B cell (primary cell): ENCODE measurements at regions not wholly inside any gene's neighbourhood (a gene's known extent, or its start where the extent isn't known, plus 50 kb on each side); places are given as distances from the start of the nearest gene placed in this dataset.
"Not testable (repeated sequence)": the region's sequence is repeated elsewhere in the genome, so short reads cannot be mapped to it uniquely, and the experiment has no call there.

Experiments
- ATAC-seq: fragments of 200-7000 bp; cut with Tn5 transposase; one replicate; pipeline ENCODE4 v1.10.0; 2021; ENCODE audit warnings: low read depth, mild to moderate bottlenecking, moderate number of reproducible peaks, moderate library complexity
- CTCF ChIA-PET: fragments of 350-600 bp; sonication (Branson Sonifier 250); formaldehyde crosslinking; loops from one replicate; lab custom pipeline; 2021; ENCODE audit warnings: antibody characterized with exemption, inconsistent platforms; lab: Charles Lee
- POLR2A ChIA-PET: fragments of 350-600 bp; sonication (Branson Sonifier 250); formaldehyde crosslinking; loops from one replicate; lab custom pipeline; 2021; ENCODE audit warnings: antibody characterized with exemption; lab: Charles Lee
- DNase-seq: peaks from one replicate; pipeline ENCODE4 v3.0.0; 2013
- H2AFZ ChIP-seq: 2 replicates; pipeline ENCODE4 v1.6.1; 2012; ENCODE audit warnings: mild to moderate bottlenecking, low read depth, low read length; ENCODE audit not compliant: insufficient read depth, poor library complexity, severe bottlenecking
- H3K27ac ChIP-seq, 2 donors: 1 replicate in 1 of 2; 2 replicates in 1 of 2; pipeline ENCODE4 v1.5.1; 2012 to 2013; ENCODE audit warnings: low read length in 2 of 2, mild to moderate bottlenecking in 2 of 2, moderate library complexity in 1 of 2
- H3K27me3 ChIP-seq, 4 experiments: fragments of 200-600 bp in 1 of 4; sonication (generic) in 1 of 4; replicated peaks in 1 of 4; 1 replicate in 2 of 4; 2 replicates in 2 of 4; pipeline versions ENCODE4 v1.6.1 to v1.7.0; 2013 to 2016; ENCODE audit warnings: low read length in 3 of 4, mild to moderate bottlenecking in 2 of 4, mixed read lengths in 1 of 4, moderate library complexity in 1 of 4; ENCODE audit not compliant: insufficient read depth in 4 of 4, control insufficient read depth in 3 of 4; ENCODE audit errors: control extremely low read depth in 1 of 4
- H3K36me3 ChIP-seq, 2 experiments: replicated peaks in 1 of 2; 1 replicate in 1 of 2; 2 replicates in 1 of 2; pipeline versions ENCODE4 v1.6.1 to v1.7.1; 2013; ENCODE audit warnings: low read length in 1 of 2; ENCODE audit not compliant: insufficient read depth in 2 of 2, control insufficient read depth in 1 of 2; ENCODE audit errors: control extremely low read depth in 1 of 2, extremely low read depth in 1 of 2
- H3K4me1 ChIP-seq, 2 donors: fragments of 200-600 bp in 1 of 2; sonication (generic) in 1 of 2; 1 replicate in 1 of 2; 2 replicates in 1 of 2; pipeline versions ENCODE4 v1.5.1 to v1.6.1; 2013 to 2017; ENCODE audit warnings: low read length in 2 of 2; ENCODE audit not compliant: control insufficient read depth in 2 of 2, insufficient read depth in 2 of 2
- H3K4me2 ChIP-seq: replicated peaks from 2 replicates; pipeline ENCODE3; 2012; ENCODE audit warnings: mild to moderate bottlenecking, low read depth, low read length; ENCODE audit not compliant: poor library complexity, severe bottlenecking
- H3K4me3 ChIP-seq, 5 experiments: fragments of 200-600 bp in 1 of 5; sonication (generic) in 1 of 5; 1 replicate in 3 of 5; 2 replicates in 2 of 5; pipeline versions ENCODE4 v1.5.1 to v1.7.0; 2011 to 2016; ENCODE audit warnings: low read length in 4 of 5, mild to moderate bottlenecking in 4 of 5, low read depth in 2 of 5, control low read depth in 1 of 5, moderate library complexity in 1 of 5; ENCODE audit not compliant: insufficient read depth in 1 of 5; ENCODE audit errors: control extremely low read depth in 1 of 5, extremely low read depth in 1 of 5
- H3K79me2 ChIP-seq: fragments of 200-600 bp; sonication (generic); one replicate; pipeline ENCODE4 v1.6.0; 2016; ENCODE audit warnings: low read length; ENCODE audit not compliant: control insufficient read depth, insufficient read depth
- H3K9ac ChIP-seq: fragments of 200-600 bp; sonication (generic); 2 replicates; pipeline ENCODE4 v1.6.1; 2017; ENCODE audit warnings: mild to moderate bottlenecking, low read length, moderate library complexity
- H3K9me3 ChIP-seq, 3 donors: one replicate each; pipeline versions ENCODE4 v1.6.1 to v1.7.1; 2013; ENCODE audit warnings: low read length in 2 of 3; ENCODE audit not compliant: control insufficient read depth in 2 of 3, insufficient read depth in 1 of 3; ENCODE audit errors: control extremely low read depth in 1 of 3
- H4K20me1 ChIP-seq: 2 replicates; pipeline ENCODE4 v1.6.0; 2012; ENCODE audit warnings: mild to moderate bottlenecking, low read length; ENCODE audit not compliant: insufficient read depth, control insufficient read depth, poor library complexity, severe bottlenecking
- H3K27ac Mint-ChIP-seq: one replicate; pipeline ENCODE4 v1.8.0; 2021; ENCODE audit warnings: mixed read lengths
- H3K27me3 Mint-ChIP-seq: one replicate; pipeline ENCODE4 v1.8.0; 2021; ENCODE audit warnings: mixed read lengths
- H3K4me1 Mint-ChIP-seq: one replicate; pipeline ENCODE4 v1.8.0; 2021; ENCODE audit warnings: mixed read lengths
- H3K4me3 Mint-ChIP-seq: one replicate; pipeline ENCODE4 v1.8.0; 2021; ENCODE audit warnings: mixed read lengths
- H3K9me3 Mint-ChIP-seq: one replicate; pipeline ENCODE4 v1.8.0; 2022; ENCODE audit warnings: mixed read lengths; ENCODE audit not compliant: insufficient read depth
- CTCF ChIP-seq: fragments of 200-600 bp; IDR thresholded peaks from one replicate; pipeline ENCODE4 v1.8.0; 2022; ENCODE audit warnings: antibody characterized with exemption, mild to moderate bottlenecking
- EZH2 ChIP-seq: IDR thresholded peaks from 2 replicates; pipeline ENCODE4 v1.6.1; 2012; ENCODE audit warnings: borderline replicate concordance, low read depth, mild to moderate bottlenecking, moderate library complexity, low read length; ENCODE audit not compliant: insufficient read depth, poor library complexity, severe bottlenecking
- WGBS: methylation state at CpG from one replicate; pipeline ENCODE4 v1.1.5; 2013; ENCODE audit warnings: missing lambda C conversion rate; ENCODE audit not compliant: insufficient coverage; 5-methylcytosine and 5-hydroxymethylcytosine counted together
- intact Hi-C: fragments of 100-400 bp; cut with micrococcal nuclease; formaldehyde crosslinking; loops from one replicate; pipeline ENCODE4 v1.10.0; 2022

GRCh38 chr6:48957781-48958180, 505.3 kb downstream of the MMUT start:
- no peak for DNase-seq
- Histone ChIP-seq H3K4me3 (no peak overlapping the region), H3K79me2 (no peaks in the 10 kb centered on the region), H2AFZ (no peak overlapping the region), H4K20me1 (no peaks in the 10 kb centered on the region), H3K27ac (no peak overlapping the region), H3K9me3 (no peaks in the 10 kb centered on the region), H3K9ac (no peak overlapping the region), H3K4me2 (no peak overlapping the region), H3K4me1 (no peaks in the 10 kb centered on the region), H3K27me3 (no peaks in the 10 kb centered on the region), H3K36me3 (no peaks in the 10 kb centered on the region)
- Mint-ChIP-seq H3K4me1 (no peaks in the 10 kb centered on the region), H3K4me3 (no peak overlapping the region), H3K27me3 (no peaks in the 10 kb centered on the region), H3K27ac (no peak overlapping the region), H3K9me3 (no peaks in the 10 kb centered on the region)
- TF ChIP-seq EZH2 (no peak), CTCF (no peak)
- no peak for ATAC-seq
- ChIA-PET POLR2A (no interaction called here), CTCF (no interaction called here)
- 80% methylated on average over 2 of the region's 5 CpGs for WGBS
- intact Hi-C loops: no loop called here

- POLR2A ChIA-PET: no interaction called here
- H3K4me2 ChIP-seq: no peak overlapping the region
- Mint-ChIP-seq H3K4me3 (no peak overlapping the region), H3K27ac (no peak overlapping the region), H3K4me1 (no peaks in the 10 kb centered on the region), H3K9me3 (peaks cover 4% of the 10 kb centered on the region), H3K27me3 (no peaks in the 10 kb centered on the region)
- intact Hi-C loops: no loop called here
- TF ChIP-seq EZH2 (no peak), CTCF (no peak)
- H3K9me3 ChIP-seq: no peaks in the 10 kb centered on the region
- no peak overlapping the region for H2AFZ ChIP-seq
- CTCF ChIA-PET: no interaction called here
- no peaks in the 10 kb centered on the region for H3K79me2 ChIP-seq
- no peak overlapping the region for H3K9ac ChIP-seq
- WGBS: no CpG with 5 or more reads among the region's 2 CpGs
- no peaks in the 10 kb centered on the region for H3K27me3 ChIP-seq
- H3K36me3 ChIP-seq: no peaks in the 10 kb centered on the region
- DNase-seq (no peak), ATAC-seq (no peak)
- H3K4me3 ChIP-seq: no peak overlapping the region
- H4K20me1 ChIP-seq: no peaks in the 10 kb centered on the region
- H3K4me1 ChIP-seq: no peaks in the 10 kb centered on the region
- H3K27ac ChIP-seq: no peak overlapping the region
Observed at GRCh38 chr6:48951917-48952316, 511.1 kb downstream of the MMUT start.

GRCh38 chr6:48944276-48944675, 518.8 kb downstream of the MMUT start:
- H3K4me1 Mint-ChIP-seq, POLR2A ChIA-PET, H3K4me1 ChIP-seq, H3K4me3 Mint-ChIP-seq, H3K4me2 ChIP-seq, ATAC-seq, CTCF ChIA-PET, H3K27ac Mint-ChIP-seq, H3K9me3 ChIP-seq, H2AFZ ChIP-seq, H3K4me3 ChIP-seq, H3K36me3 ChIP-seq, H4K20me1 ChIP-seq, H3K9ac ChIP-seq, H3K27me3 ChIP-seq, H3K79me2 ChIP-seq, intact Hi-C loops, H3K27ac ChIP-seq, DNase-seq, H3K9me3 Mint-ChIP-seq, H3K27me3 Mint-ChIP-seq: not testable (repeated sequence)
- no CpG with 5 or more reads among the region's 4 CpGs for WGBS
